Fibroblast of mammary gland (primary cell): ENCODE measurements at regions not wholly inside any gene's neighbourhood (a gene's known extent, or its start where the extent isn't known, plus 50 kb on each side); places are given as distances from the start of the nearest gene placed in this dataset.
"Not testable (repeated sequence)": the region's sequence is repeated elsewhere in the genome, so short reads cannot be mapped to it uniquely, and the experiment has no call there.

Experiments used
- DNase-seq: peaks from one replicate; pipeline ENCODE4 v3.0.0-alpha.2; 2010; ENCODE audit warnings: low read depth
- H3K4me3 ChIP-seq: 2 replicates; pipeline ENCODE4 v1.5.1; 2011; ENCODE audit warnings: low read depth, mild to moderate bottlenecking, low read length, moderate library complexity; ENCODE audit not compliant: control insufficient read depth
- CTCF ChIP-seq: conservative IDR thresholded peaks from 2 replicates; pipeline ENCODE4 v1.5.1; 2011; ENCODE audit warnings: low read depth, low read length, inconsistent platforms; ENCODE audit not compliant: control insufficient read depth, insufficient read depth

- H3K4me3 ChIP-seq: no peak overlapping the region
- peak; percentile 100 for TF ChIP-seq CTCF
- peak; percentile 92 for DNase-seq
Observed at GRCh38 chr11:36746886-36747710, 149.1 kb upstream of the RAG2 start.

GRCh38 chr11:36744375-36745168 lies 146.5 kb upstream of the RAG2 start:
- peak; percentile 81 for TF ChIP-seq CTCF
- H3K4me3 ChIP-seq: no peak overlapping the region
- peak; percentile 71 for DNase-seq

- no peak for DNase-seq
- no peak overlapping the region for H3K4me3 ChIP-seq
- no peak for TF ChIP-seq CTCF
Observed at GRCh38 chr11:36743039-36743438, 145.0 kb upstream of the RAG2 start.

GRCh38 chr11:36741515-36741914 lies 143.5 kb upstream of the RAG2 start:
- peak; percentile 7 for DNase-seq
- H3K4me3 ChIP-seq: no peak overlapping the region
- TF ChIP-seq CTCF: no peak

GRCh38 chr11:36738292-36738861 lies 140.3 kb upstream of the RAG2 start:
- no peak for TF ChIP-seq CTCF
- no peak for DNase-seq
- H3K4me3 ChIP-seq: no peak overlapping the region

GRCh38 chr11:36736103-36736502 lies 138.1 kb upstream of the RAG2 start:
- H3K4me3 ChIP-seq: no peak overlapping the region
- TF ChIP-seq CTCF: no peak

GRCh38 chr11:36733721-36734120 lies 135.7 kb upstream of the RAG2 start:
- DNase-seq: not testable (repeated sequence)

More at GRCh38 chr11:36736103-36736502, 138.1 kb upstream of the RAG2 start:
- DNase-seq: no peak

More at GRCh38 chr11:36733721-36734120, 135.7 kb upstream of the RAG2 start:
- H3K4me3 ChIP-seq: not testable (repeated sequence)
